GM10266 (cell line): ENCODE measurements at regions not wholly inside any gene's neighbourhood (a gene's known extent, or its start where the extent isn't known, plus 50 kb on each side); places are given as distances from the start of the nearest gene placed in this dataset.

Experiments
- DNase-seq: peaks from one replicate; pipeline ENCODE4 v3.0.0; 2012; ENCODE audit errors: extremely low spot score
- TF ChIP-seq, protein P1 (sequence below): IDR thresholded peaks from 2 replicates; pipeline ENCODE4 v1.5.1; 2012; ENCODE audit warnings: mild to moderate bottlenecking, low read depth; ENCODE audit not compliant: control insufficient read depth, insufficient read depth; ENCODE audit errors: missing control alignments

DNA sequence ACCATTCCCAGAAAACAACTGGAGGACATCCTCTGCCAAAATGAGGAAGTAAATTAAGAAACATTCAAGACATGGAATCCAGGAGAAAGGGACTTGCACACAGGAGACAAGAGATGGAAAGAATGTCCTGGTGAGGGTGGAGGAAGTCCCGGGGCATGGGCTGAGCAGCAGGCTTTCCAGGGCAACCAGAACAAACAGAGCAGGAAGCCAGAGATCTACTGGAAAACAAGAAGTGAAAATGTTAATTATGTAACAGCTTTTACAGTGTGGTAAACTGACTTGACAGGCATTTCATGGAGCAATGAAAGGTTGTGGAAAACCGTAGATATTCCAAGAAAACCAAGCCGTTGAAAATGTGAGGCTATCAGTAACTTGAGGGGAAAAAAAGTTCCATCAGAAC is 55.2 kb upstream of the ZNF746 start:
- TF ChIP-seq, protein P1, sequence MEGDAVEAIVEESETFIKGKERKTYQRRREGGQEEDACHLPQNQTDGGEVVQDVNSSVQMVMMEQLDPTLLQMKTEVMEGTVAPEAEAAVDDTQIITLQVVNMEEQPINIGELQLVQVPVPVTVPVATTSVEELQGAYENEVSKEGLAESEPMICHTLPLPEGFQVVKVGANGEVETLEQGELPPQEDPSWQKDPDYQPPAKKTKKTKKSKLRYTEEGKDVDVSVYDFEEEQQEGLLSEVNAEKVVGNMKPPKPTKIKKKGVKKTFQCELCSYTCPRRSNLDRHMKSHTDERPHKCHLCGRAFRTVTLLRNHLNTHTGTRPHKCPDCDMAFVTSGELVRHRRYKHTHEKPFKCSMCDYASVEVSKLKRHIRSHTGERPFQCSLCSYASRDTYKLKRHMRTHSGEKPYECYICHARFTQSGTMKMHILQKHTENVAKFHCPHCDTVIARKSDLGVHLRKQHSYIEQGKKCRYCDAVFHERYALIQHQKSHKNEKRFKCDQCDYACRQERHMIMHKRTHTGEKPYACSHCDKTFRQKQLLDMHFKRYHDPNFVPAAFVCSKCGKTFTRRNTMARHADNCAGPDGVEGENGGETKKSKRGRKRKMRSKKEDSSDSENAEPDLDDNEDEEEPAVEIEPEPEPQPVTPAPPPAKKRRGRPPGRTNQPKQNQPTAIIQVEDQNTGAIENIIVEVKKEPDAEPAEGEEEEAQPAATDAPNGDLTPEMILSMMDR = no peak
- no peak for DNase-seq
